ENCODE measurements at regions not wholly inside any gene's neighbourhood (a gene's known extent, or its start where the extent isn't known, plus 50 kb on each side); places are given as distances from the start of the nearest gene placed in this dataset.

GRCh38 chr6:19432966-19433498 is 404.1 kb upstream of the ID4 start:
- no peak for TF ChIP-seq CBX5 (IDR thresholded peaks at IDR 0.05; ENCODE audit: low read depth, low read length)
- TF ChIP-seq, protein P1, sequence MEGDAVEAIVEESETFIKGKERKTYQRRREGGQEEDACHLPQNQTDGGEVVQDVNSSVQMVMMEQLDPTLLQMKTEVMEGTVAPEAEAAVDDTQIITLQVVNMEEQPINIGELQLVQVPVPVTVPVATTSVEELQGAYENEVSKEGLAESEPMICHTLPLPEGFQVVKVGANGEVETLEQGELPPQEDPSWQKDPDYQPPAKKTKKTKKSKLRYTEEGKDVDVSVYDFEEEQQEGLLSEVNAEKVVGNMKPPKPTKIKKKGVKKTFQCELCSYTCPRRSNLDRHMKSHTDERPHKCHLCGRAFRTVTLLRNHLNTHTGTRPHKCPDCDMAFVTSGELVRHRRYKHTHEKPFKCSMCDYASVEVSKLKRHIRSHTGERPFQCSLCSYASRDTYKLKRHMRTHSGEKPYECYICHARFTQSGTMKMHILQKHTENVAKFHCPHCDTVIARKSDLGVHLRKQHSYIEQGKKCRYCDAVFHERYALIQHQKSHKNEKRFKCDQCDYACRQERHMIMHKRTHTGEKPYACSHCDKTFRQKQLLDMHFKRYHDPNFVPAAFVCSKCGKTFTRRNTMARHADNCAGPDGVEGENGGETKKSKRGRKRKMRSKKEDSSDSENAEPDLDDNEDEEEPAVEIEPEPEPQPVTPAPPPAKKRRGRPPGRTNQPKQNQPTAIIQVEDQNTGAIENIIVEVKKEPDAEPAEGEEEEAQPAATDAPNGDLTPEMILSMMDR (IDR thresholded peaks at IDR 0.05; ENCODE audit: control extremely low read depth in 1 of 3, insufficient read depth in 1 of 3, low read depth in 1 of 3, low read length in 3 of 3) = no peak
- TF ChIP-seq YY1 (IDR thresholded peaks at IDR 0.05; ENCODE audit: low read depth, low read length) = no peak

Data from H1 (cell line).